ENCODE measurements at regions not wholly inside any gene's neighbourhood (a gene's known extent, or its start where the extent isn't known, plus 50 kb on each side); places are given as distances from the start of the nearest gene placed in this dataset.

DNA sequence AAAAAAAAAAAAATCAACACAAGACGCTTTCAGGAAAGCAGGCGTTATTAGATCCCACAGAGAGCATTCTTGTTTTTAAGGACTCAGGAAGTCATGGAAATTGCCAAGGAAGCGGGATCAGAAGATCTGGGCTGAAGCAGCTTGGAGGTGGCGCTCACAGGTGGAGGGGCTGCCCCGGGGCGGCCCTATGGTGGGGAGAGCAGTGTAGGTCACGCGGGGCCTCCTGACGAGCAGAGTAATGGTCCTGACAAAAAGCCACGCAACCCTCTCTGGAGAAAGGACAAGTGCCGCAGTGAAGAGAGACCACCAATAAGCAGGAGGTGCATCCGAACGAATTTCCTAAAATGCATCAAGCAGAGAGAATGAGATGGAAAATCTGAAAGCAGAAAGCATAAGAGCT, 407.0 kb downstream of the BRD1 start:
- TF ChIP-seq, protein P1, sequence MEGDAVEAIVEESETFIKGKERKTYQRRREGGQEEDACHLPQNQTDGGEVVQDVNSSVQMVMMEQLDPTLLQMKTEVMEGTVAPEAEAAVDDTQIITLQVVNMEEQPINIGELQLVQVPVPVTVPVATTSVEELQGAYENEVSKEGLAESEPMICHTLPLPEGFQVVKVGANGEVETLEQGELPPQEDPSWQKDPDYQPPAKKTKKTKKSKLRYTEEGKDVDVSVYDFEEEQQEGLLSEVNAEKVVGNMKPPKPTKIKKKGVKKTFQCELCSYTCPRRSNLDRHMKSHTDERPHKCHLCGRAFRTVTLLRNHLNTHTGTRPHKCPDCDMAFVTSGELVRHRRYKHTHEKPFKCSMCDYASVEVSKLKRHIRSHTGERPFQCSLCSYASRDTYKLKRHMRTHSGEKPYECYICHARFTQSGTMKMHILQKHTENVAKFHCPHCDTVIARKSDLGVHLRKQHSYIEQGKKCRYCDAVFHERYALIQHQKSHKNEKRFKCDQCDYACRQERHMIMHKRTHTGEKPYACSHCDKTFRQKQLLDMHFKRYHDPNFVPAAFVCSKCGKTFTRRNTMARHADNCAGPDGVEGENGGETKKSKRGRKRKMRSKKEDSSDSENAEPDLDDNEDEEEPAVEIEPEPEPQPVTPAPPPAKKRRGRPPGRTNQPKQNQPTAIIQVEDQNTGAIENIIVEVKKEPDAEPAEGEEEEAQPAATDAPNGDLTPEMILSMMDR (IDR thresholded peaks at IDR 0.05): no peak
- no peak for TF ChIP-seq POLR2A (IDR thresholded peaks at IDR 0.05)
- TF ChIP-seq POLR2AphosphoS5 (IDR thresholded peaks at IDR 0.05): no peak
- no peak for TF ChIP-seq EP300 (IDR thresholded peaks at IDR 0.05)
